ENCODE measurements at regions not wholly inside any gene's neighbourhood (a gene's known extent, or its start where the extent isn't known, plus 50 kb on each side); places are given as distances from the start of the nearest gene placed in this dataset.

GRCh38 chr5:178786859-178787499 lies 56.5 kb upstream of the ZNF354A start:
- peak; percentile 51 for DNase-seq (ENCODE audit: low read depth)
- no peak for TF ChIP-seq CTCF (IDR thresholded peaks at IDR 0.05; ENCODE audit: control insufficient read depth, insufficient read depth, low read depth, low read length, missing control alignments)
- H3K4me3 ChIP-seq (ENCODE audit: control insufficient read depth, low read depth, low read length), result no peak overlapping the region

GRCh38 chr5:178786417-178786816 lies 56.0 kb upstream of the ZNF354A start:
- no peak for DNase-seq (ENCODE audit: low read depth)
- no peak for TF ChIP-seq CTCF (IDR thresholded peaks at IDR 0.05; ENCODE audit: control insufficient read depth, insufficient read depth, low read depth, low read length, missing control alignments)
- no peak overlapping the region for H3K4me3 ChIP-seq (ENCODE audit: control insufficient read depth, low read depth, low read length)

- no peak overlapping the region for H3K4me3 ChIP-seq (ENCODE audit: control insufficient read depth, low read depth, low read length)
- DNase-seq (ENCODE audit: low read depth), result peak; percentile 40
- no peak for TF ChIP-seq CTCF (IDR thresholded peaks at IDR 0.05; ENCODE audit: control insufficient read depth, insufficient read depth, low read depth, low read length, missing control alignments)
These were observed 55.5 kb upstream of the ZNF354A start for GRCh38 chr5:178785999-178786398.

GRCh38 chr5:178784391-178784790 lies 53.9 kb upstream of the ZNF354A start:
- no peak overlapping the region for H3K4me3 ChIP-seq (ENCODE audit: control insufficient read depth, low read depth, low read length)
- no peak for DNase-seq (ENCODE audit: low read depth)
- TF ChIP-seq CTCF (IDR thresholded peaks at IDR 0.05; ENCODE audit: control insufficient read depth, insufficient read depth, low read depth, low read length, missing control alignments), result no peak

GRCh38 chr5:178781936-178782335 lies 51.5 kb upstream of the ZNF354A start:
- no peak overlapping the region for H3K4me3 ChIP-seq (ENCODE audit: control insufficient read depth, low read depth, low read length)
- no peak for DNase-seq (ENCODE audit: low read depth)
- no peak for TF ChIP-seq CTCF (IDR thresholded peaks at IDR 0.05; ENCODE audit: control insufficient read depth, insufficient read depth, low read depth, low read length, missing control alignments)

- no peak for DNase-seq (ENCODE audit: low read depth)
- TF ChIP-seq CTCF (IDR thresholded peaks at IDR 0.05; ENCODE audit: control insufficient read depth, insufficient read depth, low read depth, low read length, missing control alignments), result no peak
- no peak overlapping the region for H3K4me3 ChIP-seq (ENCODE audit: control insufficient read depth, low read depth, low read length)
These were observed 50.4 kb upstream of the ZNF354A start for GRCh38 chr5:178780581-178781498.

All from AG09309 (cell line).